Parathyroid adenoma (tissue), 2 donors: ENCODE measurements at regions not wholly inside any gene's neighbourhood (a gene's known extent, or its start where the extent isn't known, plus 50 kb on each side); places are given as distances from the start of the nearest gene placed in this dataset.

Source experiments
- H2AFZ ChIP-seq: fragments of 300-600 bp; sonication (generic); one replicate; pipeline ENCODE4 v1.7.0; 2017; ENCODE audit warnings: antibody characterized with exemption, mild to moderate bottlenecking
- H3K27ac ChIP-seq: fragments of 300-600 bp; sonication (generic); one replicate; pipeline ENCODE4 v1.7.0; 2017
- H3K27me3 ChIP-seq: fragments of 300-600 bp; sonication (generic); one replicate; pipeline ENCODE4 v1.7.0; 2017; ENCODE audit warnings: low read length; ENCODE audit not compliant: control insufficient read depth, insufficient read depth
- H3K36me3 ChIP-seq: fragments of 300-600 bp; sonication (generic); one replicate; pipeline ENCODE4 v1.7.0; 2017; ENCODE audit warnings: low read length; ENCODE audit not compliant: control insufficient read depth, insufficient read depth
- H3K4me1 ChIP-seq: fragments of 300-600 bp; sonication (generic); one replicate; pipeline ENCODE4 v1.7.0; 2017; ENCODE audit warnings: control low read depth
- H3K4me2 ChIP-seq: fragments of 300-600 bp; sonication (generic); one replicate; pipeline ENCODE4 v1.7.0; 2017; ENCODE audit warnings: low read length
- H3K4me3 ChIP-seq: fragments of 300-600 bp; sonication (generic); one replicate; pipeline ENCODE4 v1.7.0; 2017; ENCODE audit warnings: low read depth, low read length
- H3K79me2 ChIP-seq: fragments of 300-600 bp; sonication (generic); one replicate; pipeline ENCODE4 v1.7.0; 2017; ENCODE audit warnings: control low read depth
- H3K9ac ChIP-seq: fragments of 300-600 bp; sonication (generic); one replicate; pipeline ENCODE4 v1.7.0; 2017; ENCODE audit warnings: mild to moderate bottlenecking
- H3K9me3 ChIP-seq: fragments of 300-600 bp; sonication (generic); one replicate; pipeline ENCODE4 v1.7.0; 2017; ENCODE audit warnings: low read length; ENCODE audit not compliant: control insufficient read depth
- CTCF ChIP-seq: fragments of 300-600 bp; sonication (generic); IDR thresholded peaks from one replicate; pipeline ENCODE4 v1.7.0; 2017; ENCODE audit warnings: antibody characterized with exemption, mild to moderate bottlenecking
- donor health status: primary hyperparathyroidism.

- Histone ChIP-seq H3K9me3 (no peaks in the 10 kb centered on the region), H2AFZ (no peak overlapping the region), H3K9ac (no peak overlapping the region), H3K27me3 (no peaks in the 10 kb centered on the region), H3K27ac (no peak overlapping the region), H3K36me3 (no peaks in the 10 kb centered on the region), H3K4me1 (no peaks in the 10 kb centered on the region), H3K79me2 (no peaks in the 10 kb centered on the region), H3K4me2 (no peak overlapping the region), H3K4me3 (no peak overlapping the region)
- no peak for TF ChIP-seq CTCF
These were observed 389.2 kb upstream of the TNC start for GRCh38 chr9:115507148-115507547.

GRCh38 chr9:115513148-115513547, 395.2 kb upstream of the TNC start:
- no peaks in the 10 kb centered on the region for H3K27me3 ChIP-seq
- H3K4me2 ChIP-seq, result no peak overlapping the region
- no peak overlapping the region for H3K4me3 ChIP-seq
- no peak overlapping the region for H3K27ac ChIP-seq
- no peaks in the 10 kb centered on the region for H3K4me1 ChIP-seq
- no peak for TF ChIP-seq CTCF
- H2AFZ ChIP-seq, result no peak overlapping the region
- H3K79me2 ChIP-seq, result no peaks in the 10 kb centered on the region
- H3K36me3 ChIP-seq, result no peaks in the 10 kb centered on the region
- no peaks in the 10 kb centered on the region for H3K9me3 ChIP-seq
- no peak overlapping the region for H3K9ac ChIP-seq

GRCh38 chr9:115514454-115514853, 396.5 kb upstream of the TNC start:
- Histone ChIP-seq H3K79me2 (no peaks in the 10 kb centered on the region), H3K4me1 (no peaks in the 10 kb centered on the region), H3K9ac (no peak overlapping the region), H3K9me3 (no peaks in the 10 kb centered on the region), H3K27me3 (no peaks in the 10 kb centered on the region), H2AFZ (no peak overlapping the region), H3K27ac (no peak overlapping the region), H3K4me2 (no peak overlapping the region), H3K4me3 (no peak overlapping the region), H3K36me3 (no peaks in the 10 kb centered on the region)
- no peak for TF ChIP-seq CTCF

GRCh38 chr9:115517335-115518075, 399.5 kb upstream of the TNC start:
- H3K4me2 ChIP-seq, result no peak overlapping the region
- TF ChIP-seq CTCF, result no peak
- H3K27me3 ChIP-seq, result no peaks in the 10 kb centered on the region
- H3K4me1 ChIP-seq, result no peaks in the 10 kb centered on the region
- no peaks in the 10 kb centered on the region for H3K36me3 ChIP-seq
- H3K9ac ChIP-seq, result no peak overlapping the region
- H3K27ac ChIP-seq, result no peak overlapping the region
- no peaks in the 10 kb centered on the region for H3K79me2 ChIP-seq
- no peak overlapping the region for H3K4me3 ChIP-seq
- no peaks in the 10 kb centered on the region for H3K9me3 ChIP-seq
- H2AFZ ChIP-seq, result no peak overlapping the region

GRCh38 chr9:115520646-115521045, 402.7 kb upstream of the TNC start:
- H3K79me2 ChIP-seq, result no peaks in the 10 kb centered on the region
- no peak for TF ChIP-seq CTCF
- H3K4me1 ChIP-seq, result no peaks in the 10 kb centered on the region
- H3K36me3 ChIP-seq, result no peaks in the 10 kb centered on the region
- H3K4me2 ChIP-seq, result no peak overlapping the region
- no peak overlapping the region for H3K27ac ChIP-seq
- no peak overlapping the region for H3K9ac ChIP-seq
- H3K9me3 ChIP-seq, result no peaks in the 10 kb centered on the region
- H3K4me3 ChIP-seq, result no peak overlapping the region
- H3K27me3 ChIP-seq, result no peaks in the 10 kb centered on the region
- no peak overlapping the region for H2AFZ ChIP-seq
